ENCODE measurements at regions not wholly inside any gene's neighbourhood (a gene's known extent, or its start where the extent isn't known, plus 50 kb on each side); places are given as distances from the start of the nearest gene placed in this dataset.
"Not testable (repeated sequence)": the region's sequence is repeated elsewhere in the genome, so short reads cannot be mapped to it uniquely, and the experiment has no call there.

DNA sequence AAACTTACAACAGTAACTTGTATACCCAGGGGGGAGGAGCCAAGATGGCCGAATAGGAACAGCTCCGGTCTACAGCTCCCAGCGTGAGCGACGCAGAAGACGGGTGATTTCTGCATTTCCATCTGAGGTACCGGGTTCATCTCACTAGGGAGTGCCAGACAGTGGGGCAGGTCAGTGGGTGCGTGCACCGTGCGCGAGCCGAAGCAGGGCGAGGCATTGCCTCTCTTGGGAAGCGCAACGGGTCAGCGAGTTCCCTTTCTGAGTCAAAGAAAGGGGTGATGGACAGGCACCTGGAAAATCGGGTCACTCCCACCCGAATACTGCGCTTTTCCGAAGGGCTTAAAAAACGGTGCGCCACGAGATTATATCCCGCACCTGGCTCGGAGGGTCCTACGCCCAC lies 278.8 kb downstream of the FAM47B start:
- not testable (repeated sequence) for DNase-seq

DNA sequence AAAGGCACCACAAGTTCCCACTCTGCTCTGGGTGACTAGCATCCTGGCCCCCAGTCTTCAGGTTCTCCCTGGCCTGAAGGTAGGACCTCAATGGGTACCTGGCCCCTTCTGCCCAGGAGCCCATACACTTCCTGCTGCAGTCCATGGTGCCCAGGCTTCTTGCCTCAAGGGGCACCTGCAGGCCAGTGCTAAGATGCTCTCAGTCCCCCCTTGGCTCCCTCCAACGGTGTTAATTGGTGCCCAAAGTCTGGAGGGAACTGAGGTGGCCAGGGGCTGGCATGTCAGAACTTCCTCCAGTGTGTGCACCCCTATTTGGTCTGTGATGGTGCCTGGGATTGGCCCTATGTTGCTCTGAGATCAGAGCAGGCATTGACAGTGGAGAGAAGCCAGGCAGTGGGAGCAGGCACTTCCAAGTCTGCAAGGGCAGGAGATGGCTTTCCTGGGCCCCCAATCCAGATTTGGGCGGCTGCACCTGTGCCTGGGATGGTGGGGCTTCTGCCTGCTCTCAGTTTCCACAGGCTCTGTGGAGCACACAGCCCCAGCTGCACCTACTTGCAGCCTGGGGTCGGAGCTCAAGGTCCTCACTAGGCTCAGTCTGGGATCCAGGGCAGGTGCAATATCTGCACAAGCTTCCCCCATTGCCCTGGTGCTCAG lies 301.6 kb downstream of the FAM47B start:
- no peak for DNase-seq

DNA sequence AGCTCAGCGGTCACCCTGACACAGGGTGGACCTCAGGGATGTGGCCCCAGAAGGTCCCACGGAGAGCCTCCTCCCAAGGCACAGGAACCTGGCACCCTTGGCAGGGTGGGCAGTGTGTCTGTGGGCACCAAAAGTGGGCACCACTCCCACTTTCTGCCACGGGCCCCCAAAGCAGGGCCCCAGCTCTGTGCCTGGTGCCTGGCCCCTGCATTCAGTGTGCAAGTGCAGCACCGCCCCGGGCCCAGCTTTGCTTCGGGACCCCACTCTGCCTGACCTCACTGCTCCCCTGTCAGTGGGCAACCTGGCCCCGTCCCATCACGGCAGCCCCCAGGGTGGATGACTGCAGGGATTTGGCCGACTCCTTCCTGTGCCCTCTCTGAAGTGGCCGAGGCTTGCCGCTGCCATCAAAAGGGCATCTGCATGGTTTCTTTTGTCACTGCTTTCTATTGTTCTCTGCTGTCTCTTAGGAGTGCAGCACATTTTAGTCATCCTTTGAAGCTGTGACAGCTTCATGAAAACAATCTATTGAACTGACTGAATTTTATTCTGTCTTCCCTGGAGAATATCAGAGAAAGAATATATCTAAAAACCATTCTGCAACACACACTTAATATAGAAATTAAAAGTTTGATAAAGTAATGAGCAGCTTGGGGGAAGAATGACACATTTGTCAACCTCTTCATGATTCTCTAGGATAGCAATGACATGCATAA lies 302.4 kb downstream of the FAM47B start:
- no peak for DNase-seq

DNA sequence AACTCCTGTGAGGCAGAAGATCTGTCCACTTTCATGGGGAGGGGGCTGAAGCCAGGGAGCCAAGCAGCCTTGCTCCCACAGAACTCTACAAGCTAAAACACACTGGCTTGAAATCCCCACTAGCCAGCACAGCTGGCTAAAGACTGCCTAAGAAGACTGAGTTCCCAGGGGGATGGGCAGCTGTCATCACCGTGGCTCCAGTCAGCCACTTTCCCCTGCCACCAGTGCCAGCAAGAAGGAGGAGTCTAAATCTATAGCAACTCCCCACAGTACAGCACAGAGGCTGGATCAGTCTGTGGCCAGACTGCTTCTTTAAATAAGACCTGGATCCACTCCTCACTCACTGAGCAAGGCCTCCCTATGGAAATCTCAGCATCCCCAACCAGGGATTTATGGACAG lies 308.6 kb downstream of the FAM47B start:
- DNase-seq, result no peak

DNA sequence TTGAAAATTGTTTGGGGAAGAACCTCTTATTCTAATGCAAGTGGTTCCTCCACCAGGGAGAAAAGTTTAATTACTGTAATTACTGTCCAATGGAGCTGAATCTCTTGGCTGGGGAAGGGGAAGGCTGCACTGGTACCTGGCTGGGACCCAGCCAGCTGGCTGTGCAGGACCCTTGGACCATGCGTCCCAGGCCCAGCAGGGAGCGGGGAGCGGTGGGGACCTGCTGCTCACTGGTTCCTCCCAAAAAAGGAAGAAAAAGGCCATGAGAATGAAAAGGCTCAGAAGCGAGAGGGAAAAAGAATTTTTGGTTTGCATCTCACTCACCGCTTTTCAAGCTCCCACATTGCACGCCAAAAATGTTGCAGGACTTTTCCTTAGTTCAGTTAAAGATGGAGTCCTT lies 333.5 kb downstream of the FAM47B start:
- no peak for DNase-seq

DNA sequence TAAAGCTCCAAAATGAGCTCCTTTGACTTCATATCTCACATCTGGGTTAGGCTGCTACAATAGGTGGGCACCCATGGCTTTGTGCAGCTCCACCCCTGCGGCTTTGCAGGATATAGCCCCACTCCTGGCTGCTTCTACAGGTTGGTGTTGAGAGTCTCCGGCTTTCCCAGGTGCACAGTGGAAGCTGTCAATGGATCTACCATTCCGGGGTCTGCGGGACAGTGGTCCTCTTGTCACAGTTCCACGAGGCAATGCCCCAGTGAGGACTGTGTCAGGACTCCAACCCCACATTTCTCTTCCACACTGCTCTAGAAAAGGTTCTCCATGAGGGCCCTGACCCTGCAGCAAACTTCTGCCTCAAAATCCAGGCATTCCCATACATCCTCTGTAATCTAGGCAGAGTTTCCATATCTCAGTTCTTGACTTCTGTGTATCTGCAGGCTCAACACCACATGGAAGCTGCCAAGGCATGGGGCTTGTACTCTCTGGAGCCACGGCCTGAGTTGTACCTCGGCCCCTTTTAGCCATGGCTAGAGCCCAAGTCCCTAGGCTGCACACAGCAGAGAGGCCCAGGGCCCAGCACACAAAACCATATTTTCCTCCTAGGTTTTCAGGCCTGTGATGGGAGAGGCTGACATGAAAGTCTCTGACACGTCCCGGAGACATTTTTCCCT lies 342.8 kb downstream of the FAM47B start:
- no peak for DNase-seq

DNA sequence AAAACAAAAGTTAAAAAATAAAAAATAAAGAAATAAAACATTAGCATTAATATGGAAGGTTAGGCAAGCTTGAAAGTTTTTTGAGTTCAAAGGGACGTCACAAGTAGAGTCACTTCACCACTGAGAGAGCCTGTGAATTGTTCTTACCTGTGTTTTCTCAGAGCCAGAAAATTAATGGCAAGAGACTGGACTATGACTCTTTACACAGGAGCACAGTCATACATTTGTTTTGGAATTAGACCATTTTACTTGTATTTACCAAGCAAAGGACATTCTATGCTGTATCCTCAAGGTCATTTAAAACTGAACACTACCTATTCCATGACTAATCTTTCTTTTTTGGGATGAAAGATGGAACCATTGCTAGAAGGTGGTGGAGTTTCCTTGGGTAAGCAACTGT lies 346.1 kb downstream of the FAM47B start:
- no peak for DNase-seq

DNA sequence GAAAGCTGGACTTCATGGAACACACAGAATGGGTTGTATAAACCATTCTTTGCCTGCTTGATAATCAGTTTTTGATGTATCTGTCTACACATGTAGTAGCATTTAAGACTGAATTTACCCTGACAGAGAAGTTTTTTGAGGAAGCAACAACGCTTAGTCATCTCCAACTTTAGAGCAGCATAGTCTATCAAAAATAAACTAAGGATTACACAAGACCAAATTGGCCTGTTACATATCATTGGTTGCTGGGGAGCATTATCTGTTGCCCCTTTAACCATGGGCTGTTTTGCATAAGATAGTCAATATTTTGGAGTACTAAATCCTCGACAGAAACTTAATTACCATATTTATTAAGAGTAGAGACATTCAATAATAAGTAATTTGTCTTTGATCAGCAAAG lies 347.4 kb downstream of the FAM47B start:
- no peak for DNase-seq

DNA sequence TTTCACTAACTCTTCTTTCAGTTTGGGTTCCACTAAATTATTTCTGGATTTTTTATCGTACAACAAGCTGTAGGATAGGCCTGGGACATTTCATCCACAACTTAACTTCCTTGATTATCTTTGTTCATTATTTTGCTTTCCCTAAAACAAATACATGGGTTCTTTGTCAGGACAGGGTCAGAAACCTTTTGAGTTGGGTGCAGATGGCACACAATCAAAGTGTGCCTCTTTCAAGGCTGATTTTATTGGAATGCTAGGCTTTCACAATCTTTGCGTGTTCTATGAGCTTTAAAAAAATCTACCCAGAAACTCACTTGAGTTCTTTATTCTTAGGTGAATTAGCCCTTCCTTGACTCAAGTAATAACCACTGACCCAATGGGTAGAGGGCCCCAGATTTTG lies 348.4 kb downstream of the FAM47B start:
- DNase-seq, result no peak

DNA sequence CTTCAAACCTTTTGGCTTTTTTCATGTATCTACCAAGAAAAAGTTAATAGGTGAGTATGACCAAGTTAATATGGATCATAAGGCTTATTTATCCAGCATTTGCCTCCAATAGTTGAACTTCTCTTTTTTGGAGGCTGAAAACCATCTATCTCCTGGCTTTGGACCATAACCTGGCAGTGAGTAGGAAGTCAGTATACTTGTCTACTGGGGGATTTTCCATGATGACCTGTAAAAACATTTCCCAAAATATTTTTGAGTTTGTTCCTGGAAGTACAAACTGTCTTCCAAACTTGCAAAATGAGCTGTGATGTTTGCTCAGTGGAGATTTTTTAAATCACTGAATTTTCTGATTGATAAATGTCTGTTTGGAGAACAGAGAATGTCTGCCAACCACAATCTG lies 349.9 kb downstream of the FAM47B start:
- DNase-seq, result no peak

DNA sequence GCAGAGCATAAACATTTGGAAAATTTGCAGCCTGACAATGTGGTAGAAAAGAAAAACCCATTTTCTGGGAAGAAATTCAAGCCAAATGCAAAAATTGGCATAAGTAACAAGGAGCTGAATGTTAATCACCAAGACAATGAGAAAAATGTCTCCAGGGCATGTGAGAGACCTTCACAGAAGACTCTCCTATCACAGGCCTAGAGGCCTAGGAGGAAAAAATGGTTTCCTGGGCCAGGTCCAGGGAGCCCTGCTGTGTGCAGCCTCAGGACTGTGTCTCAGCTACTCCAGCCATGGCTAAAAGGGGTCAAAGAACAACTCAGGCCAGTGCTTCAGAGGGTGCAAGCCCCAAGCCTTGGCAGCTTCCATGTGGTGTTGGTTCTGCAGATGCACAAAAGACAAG lies 362.4 kb downstream of the FAM47B start:
- not testable (repeated sequence) for DNase-seq

DNA sequence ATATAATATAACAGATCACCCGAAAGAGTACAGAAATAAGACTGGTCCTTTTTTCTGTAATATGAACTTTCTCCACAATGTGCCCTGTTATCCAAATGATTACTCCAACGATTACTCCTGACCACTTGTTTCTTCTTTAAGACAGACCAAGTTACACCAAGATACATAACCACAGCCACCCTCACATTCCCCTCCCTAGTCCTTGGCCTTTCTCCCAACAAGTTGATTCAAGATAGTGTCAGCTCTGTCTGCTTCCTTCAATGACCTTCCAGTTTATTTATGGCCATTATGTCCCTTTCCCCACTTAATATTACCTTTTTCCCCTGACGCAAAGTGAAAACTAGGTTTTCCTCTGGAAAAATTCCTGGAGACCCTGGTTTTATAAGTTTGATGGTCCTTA lies 397.2 kb downstream of the FAM47B start:
- no peak for DNase-seq

DNA sequence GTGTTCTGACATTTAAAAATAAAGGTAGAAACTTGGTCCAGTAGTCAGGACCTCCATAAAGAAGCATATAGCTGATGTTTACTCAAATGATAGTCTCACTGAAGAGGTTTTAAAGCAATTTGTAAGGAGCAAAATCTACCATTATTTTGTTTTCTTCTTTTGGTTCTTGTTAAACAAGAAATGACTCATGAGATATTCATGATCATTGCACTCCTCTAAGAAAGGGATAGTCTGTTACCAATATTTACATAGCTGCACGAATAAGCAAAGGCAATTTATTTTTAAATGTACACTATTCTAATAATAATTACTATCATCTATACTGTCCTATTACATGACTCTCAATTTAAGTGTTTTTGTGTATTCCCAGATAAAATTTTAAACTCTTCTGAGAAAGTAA lies 397.9 kb downstream of the FAM47B start:
- no peak for DNase-seq

DNA sequence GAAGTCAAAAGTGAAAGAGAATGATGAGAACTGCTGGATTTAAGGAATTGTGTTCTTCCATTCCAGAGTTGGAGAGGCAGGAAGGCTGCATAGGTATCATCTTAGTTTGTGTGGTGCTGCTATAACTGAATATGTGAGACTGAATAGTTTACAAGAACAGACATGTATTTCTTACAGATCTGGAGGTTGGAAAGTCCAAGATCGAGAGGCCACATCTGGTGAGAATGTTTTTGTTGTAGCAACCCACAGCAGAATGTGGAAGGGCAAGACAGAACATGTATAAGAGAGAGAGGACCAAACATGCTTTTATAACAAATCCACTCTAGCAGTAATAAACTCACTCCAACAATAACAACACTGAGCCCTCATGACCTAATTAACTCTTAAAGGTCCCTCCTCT lies 408.6 kb downstream of the FAM47B start:
- no peak for DNase-seq

DNA sequence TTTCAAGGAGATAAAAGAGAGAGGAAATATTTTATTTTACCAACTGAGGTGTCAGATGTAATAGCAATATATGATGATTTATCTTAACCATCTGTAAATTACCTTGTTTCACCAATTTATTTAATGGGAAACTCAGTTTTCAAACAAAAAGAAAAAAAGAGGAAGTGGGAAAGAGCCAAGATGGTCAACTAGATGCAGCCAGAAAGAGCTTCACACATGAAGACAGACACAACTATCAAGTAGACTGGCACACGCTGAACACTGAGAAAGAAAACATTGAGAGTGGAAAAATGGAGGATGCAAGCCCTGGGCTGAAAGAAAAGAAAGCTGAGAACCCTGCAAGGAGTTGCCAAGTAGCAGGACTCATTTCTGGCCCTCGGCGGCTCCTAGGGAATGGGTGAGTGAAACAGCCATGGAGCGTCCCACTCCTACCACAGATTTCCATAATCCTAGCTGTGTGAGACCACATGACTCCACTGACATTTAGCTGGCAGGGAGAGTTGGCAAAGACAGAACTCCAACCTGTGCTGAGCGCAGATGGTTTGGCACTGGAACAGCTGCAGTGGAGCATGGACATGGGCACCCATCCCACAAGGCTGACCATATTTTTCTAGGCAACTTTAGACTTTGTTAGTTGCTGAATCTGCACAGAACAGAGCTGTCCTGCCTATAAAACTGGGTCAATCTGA lies 409.3 kb downstream of the FAM47B start:
- DNase-seq, result no peak

DNA sequence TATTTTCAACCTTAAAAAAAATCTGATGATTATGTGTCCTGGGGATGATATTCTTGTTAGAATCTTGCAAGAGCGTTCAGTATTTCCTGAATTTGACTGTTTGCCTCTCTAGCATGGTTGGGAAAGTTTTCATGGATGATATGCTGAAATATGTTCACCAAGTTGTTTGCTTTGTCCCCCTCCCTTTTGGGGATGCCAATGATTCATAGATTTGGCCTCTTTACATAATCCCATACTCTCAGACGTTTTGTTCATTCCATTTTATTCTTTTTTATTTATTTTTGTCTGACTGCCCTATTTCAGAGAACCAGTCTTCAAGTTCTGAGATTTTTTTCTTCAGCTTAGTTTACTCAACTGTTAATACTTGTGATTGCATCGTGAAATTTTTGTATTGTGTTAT lies 415.1 kb downstream of the FAM47B start:
- DNase-seq, result no peak

DNA sequence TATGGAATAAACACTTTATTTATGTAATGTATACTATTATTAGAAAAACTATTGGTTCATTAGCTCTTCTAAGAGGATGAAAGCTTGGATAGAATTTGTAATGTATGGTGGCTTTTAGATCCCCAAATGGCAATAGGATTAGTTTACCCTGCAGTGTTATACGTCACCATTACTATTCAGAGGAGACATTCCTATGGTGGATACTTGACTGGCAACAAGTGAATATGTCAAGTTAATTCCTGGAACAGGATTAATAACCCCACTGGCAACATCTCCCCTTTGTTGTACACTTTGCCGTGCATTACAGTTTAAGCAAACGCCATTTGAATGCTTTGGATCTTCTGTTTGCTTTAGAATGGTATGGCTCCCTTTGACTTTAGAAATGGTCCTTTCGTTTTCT lies 420.3 kb downstream of the FAM47B start:
- no peak for DNase-seq

DNA sequence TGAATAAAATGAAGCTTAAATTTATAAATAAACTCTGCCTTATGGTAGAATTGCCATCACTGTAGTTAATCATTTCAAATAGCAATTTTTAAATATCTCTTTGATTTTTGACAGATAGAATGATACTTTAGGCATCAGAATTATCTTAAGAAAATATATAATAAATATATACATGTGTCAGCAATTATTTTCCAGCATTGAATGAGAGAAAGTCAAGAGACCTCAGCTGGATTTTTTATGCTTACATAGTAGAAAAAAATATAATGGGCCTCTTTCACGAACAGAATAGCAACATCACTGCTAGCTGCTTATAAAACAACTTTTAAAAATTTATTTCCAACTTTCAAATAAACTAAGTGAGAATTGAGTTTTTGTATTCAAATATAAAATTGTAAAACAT lies 424.0 kb upstream of the MAGEB16 start:
- DNase-seq, result no peak

DNA sequence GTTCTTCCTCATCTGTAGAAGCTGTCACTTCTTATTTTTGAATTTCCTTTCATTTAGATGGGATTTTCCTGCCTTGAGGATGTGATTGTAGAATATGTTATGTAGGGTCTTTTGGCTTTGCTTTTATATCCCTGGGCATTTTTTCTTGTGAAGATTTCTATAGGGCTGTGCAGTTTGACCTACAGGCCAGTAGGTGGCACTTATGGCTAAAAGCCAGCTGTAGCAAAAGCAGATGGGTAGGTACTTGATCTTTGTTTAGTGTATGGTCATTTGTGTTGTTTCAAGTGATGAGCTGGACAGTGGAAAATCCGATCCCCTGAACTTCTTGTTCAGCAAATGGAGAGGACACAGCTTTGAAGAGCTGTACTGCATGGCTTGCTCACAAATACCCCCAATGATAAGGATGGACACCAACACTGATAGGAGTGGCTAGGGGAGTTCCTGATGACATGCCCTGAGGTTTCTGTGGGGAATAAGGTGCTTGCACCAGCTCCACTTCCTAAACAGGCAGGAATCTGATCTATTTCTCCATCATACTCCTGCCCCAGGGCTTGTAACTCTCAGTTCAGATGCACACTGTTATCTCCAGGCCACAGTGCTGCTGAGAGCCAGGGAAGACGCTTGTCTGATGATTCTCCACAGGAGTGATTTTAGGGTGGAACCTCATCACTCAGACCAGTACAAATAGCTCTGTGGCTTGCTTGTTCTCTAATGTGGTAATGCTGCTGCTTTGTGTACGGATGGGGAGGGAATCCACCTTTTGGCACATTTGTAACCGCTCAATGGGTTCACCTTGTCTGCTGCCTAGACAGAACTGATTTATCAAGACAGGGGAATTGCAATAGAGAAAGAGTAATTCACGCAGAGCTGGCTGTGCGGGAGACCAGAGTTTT lies 417.1 kb upstream of the MAGEB16 start:
- DNase-seq, result peak in 1 of 2 experiments; percentile 23

DNA sequence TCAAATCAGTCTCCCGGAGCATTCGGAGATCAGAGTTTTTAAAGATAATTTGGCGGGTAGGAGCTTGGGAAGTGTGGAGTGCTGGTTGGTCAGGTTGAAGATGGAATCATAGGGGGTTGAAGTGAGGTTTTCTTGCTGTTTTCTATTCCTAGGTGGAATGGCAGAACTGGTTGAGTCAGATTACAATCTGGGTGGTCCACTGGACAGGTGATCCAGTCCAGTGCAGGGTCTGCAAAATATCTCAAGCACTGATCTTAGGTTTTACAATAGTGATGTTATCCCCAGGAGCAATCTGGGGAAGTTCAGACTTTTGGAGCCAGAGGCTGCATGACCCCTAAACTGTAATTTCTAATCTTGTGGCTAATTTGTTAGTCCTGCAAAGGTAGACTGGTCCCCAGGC lies 416.4 kb upstream of the MAGEB16 start:
- DNase-seq, result not testable (repeated sequence)

DNA sequence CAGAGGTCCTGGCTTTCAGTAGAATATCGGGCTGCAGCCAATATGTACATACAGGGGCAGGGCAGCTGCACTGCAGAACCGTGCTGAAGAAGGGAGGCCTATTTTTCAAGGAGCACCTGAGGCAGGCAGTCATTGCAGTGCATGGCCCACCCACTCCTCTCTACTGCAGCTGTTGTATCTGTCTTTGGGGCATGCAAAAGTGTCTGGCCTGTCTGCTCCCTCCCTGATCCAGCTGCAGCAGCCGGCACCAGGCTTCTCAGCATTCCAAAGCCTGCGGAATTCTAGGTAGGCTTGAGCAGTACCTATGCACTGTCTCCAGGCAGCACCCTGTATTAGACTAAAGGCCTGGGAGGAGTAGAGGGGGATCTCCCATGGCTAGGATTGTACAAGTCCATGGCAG lies 415.2 kb upstream of the MAGEB16 start:
- no peak for DNase-seq

DNA sequence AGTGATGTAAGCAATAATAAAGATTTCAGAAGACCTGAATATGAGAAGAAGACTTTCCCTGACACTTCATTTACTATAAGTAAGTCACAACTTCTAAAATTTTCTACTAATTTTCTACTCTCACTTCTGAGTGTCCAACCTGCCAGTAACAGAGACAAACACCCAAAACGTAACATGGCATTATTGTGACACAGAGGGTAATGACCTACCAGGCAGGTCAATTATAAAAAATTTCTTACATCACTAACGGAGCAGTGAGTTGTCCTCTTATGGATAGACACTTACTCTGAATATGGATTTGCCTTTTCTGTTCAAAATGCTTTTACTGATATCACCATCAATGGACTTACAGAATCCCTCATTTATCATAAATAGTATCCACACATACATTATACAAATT lies 405.9 kb upstream of the MAGEB16 start:
- no peak for DNase-seq

DNA sequence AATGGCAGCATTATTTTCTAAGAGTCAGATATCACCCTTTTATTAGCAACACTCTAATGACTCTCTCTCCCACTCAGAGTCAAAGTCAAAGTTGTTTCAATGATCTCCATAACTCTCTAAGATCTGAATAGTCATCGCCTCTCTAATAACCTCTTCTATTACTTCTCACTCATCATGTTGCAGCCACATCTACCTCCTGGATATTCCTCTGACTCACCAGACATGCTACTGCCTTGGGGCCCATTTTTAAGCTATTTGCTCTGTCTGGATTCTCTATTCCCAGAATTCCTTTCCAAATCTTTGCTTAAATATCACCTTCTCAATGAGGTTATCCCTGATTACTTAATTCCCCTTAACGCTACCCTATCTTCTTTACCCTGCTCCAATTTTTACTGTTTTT lies 391.8 kb upstream of the MAGEB16 start:
- DNase-seq, result no peak
